Mucosa of rectum (tissue), 2 donors: ENCODE measurements at regions not wholly inside any gene's neighbourhood (a gene's known extent, or its start where the extent isn't known, plus 50 kb on each side); places are given as distances from the start of the nearest gene placed in this dataset.

Source experiments
- H3K27ac ChIP-seq, 2 donors: one replicate each; pipeline ENCODE4 v1.7.0; 2013; ENCODE audit warnings: inconsistent platforms in 2 of 2, low read depth in 2 of 2, low read length in 2 of 2
- H3K27me3 ChIP-seq, 2 donors: one replicate each; pipeline ENCODE4 v1.7.0; 2013; ENCODE audit warnings: low read length in 2 of 2; ENCODE audit not compliant: control insufficient read depth in 2 of 2, insufficient read depth in 2 of 2
- H3K36me3 ChIP-seq, 2 donors: one replicate each; pipeline ENCODE4 v1.7.0; 2013; ENCODE audit warnings: low read length in 2 of 2; ENCODE audit not compliant: control insufficient read depth in 2 of 2, insufficient read depth in 2 of 2
- H3K4me1 ChIP-seq, 2 donors: one replicate each; pipeline ENCODE4 v1.7.0; 2013; ENCODE audit warnings: low read length in 2 of 2, mild to moderate bottlenecking in 1 of 2; ENCODE audit not compliant: control insufficient read depth in 2 of 2, insufficient read depth in 2 of 2
- H3K4me3 ChIP-seq, 2 donors: one replicate each; pipeline ENCODE4 v1.7.0; 2013; ENCODE audit warnings: low read length in 2 of 2
- H3K9ac ChIP-seq, 2 donors: one replicate each; pipeline ENCODE4 v1.7.0; 2013; ENCODE audit warnings: low read length in 2 of 2, low read depth in 1 of 2, mild to moderate bottlenecking in 1 of 2
- H3K9me3 ChIP-seq, 2 donors: one replicate each; pipeline ENCODE4 v1.7.0; 2013; ENCODE audit warnings: low read length in 2 of 2; ENCODE audit not compliant: control insufficient read depth in 2 of 2
- donor health status: healthy.
- donor health status: Normal muscosa, but diverticular disease.

GRCh38 chr14:62364800-62365280, 602.6 kb downstream of the SNAPC1 start:
- Histone ChIP-seq H3K9me3 (peaks cover 3 to 4% of the 10 kb centered on the region in 2 donors), H3K27ac (no peak overlapping the region), H3K9ac (no peak overlapping the region), H3K36me3 (no peaks in the 10 kb centered on the region), H3K4me3 (no peak overlapping the region), H3K4me1 (no peaks in the 10 kb centered on the region), H3K27me3 (no peaks in the 10 kb centered on the region)

GRCh38 chr14:62369919-62370560, 607.8 kb downstream of the SNAPC1 start:
- Histone ChIP-seq H3K9me3 (no peaks in the 10 kb centered on the region), H3K4me3 (no peak overlapping the region), H3K27me3 (no peaks in the 10 kb centered on the region), H3K9ac (no peak overlapping the region), H3K27ac (no peak overlapping the region), H3K4me1 (no peaks in the 10 kb centered on the region), H3K36me3 (no peaks in the 10 kb centered on the region)

- Histone ChIP-seq H3K4me3 (no peak overlapping the region), H3K9ac (no peak overlapping the region), H3K9me3 (no peaks in the 10 kb centered on the region), H3K27me3 (no peaks in the 10 kb centered on the region), H3K27ac (no peak overlapping the region), H3K36me3 (no peaks in the 10 kb centered on the region), H3K4me1 (no peaks in the 10 kb centered on the region)
Observed at GRCh38 chr14:62373944-62374343, 611.7 kb downstream of the SNAPC1 start.

- Histone ChIP-seq H3K36me3 (no peaks in the 10 kb centered on the region), H3K27ac (no peak overlapping the region), H3K4me1 (no peaks in the 10 kb centered on the region), H3K9ac (no peak overlapping the region), H3K27me3 (no peaks in the 10 kb centered on the region), H3K4me3 (no peak overlapping the region), H3K9me3 (no peaks in the 10 kb centered on the region)
Observed at GRCh38 chr14:62378057-62378456, 615.8 kb downstream of the SNAPC1 start.

GRCh38 chr14:62381311-62382070, 619.3 kb downstream of the SNAPC1 start:
- no peaks in the 10 kb centered on the region for H3K9me3 ChIP-seq
- no peak overlapping the region for H3K4me3 ChIP-seq
- no peak overlapping the region for H3K9ac ChIP-seq
- no peaks in the 10 kb centered on the region for H3K36me3 ChIP-seq
- H3K27me3 ChIP-seq, result no peaks in the 10 kb centered on the region
- H3K4me1 ChIP-seq, result no peaks in the 10 kb centered on the region
- H3K27ac ChIP-seq, result no peak overlapping the region

- Histone ChIP-seq H3K9me3 (no peaks in the 10 kb centered on the region), H3K4me3 (no peak overlapping the region), H3K4me1 (no peaks in the 10 kb centered on the region), H3K9ac (no peak overlapping the region), H3K27ac (no peak overlapping the region), H3K36me3 (no peaks in the 10 kb centered on the region), H3K27me3 (no peaks in the 10 kb centered on the region)
Observed at GRCh38 chr14:62409169-62409568, 636.1 kb downstream of the KCNH5 start.

GRCh38 chr14:62409626-62410300, 635.5 kb downstream of the KCNH5 start:
- Histone ChIP-seq H3K4me1 (no peaks in the 10 kb centered on the region), H3K9me3 (no peaks in the 10 kb centered on the region), H3K36me3 (no peaks in the 10 kb centered on the region), H3K4me3 (no peak overlapping the region), H3K27me3 (no peaks in the 10 kb centered on the region), H3K9ac (no peak overlapping the region), H3K27ac (no peak overlapping the region)

GRCh38 chr14:62420847-62421246, 624.4 kb downstream of the KCNH5 start:
- H3K27me3 ChIP-seq, result no peaks in the 10 kb centered on the region
- H3K36me3 ChIP-seq, result no peaks in the 10 kb centered on the region
- H3K4me3 ChIP-seq, result no peak overlapping the region
- no peaks in the 10 kb centered on the region for H3K4me1 ChIP-seq
- no peak overlapping the region for H3K9ac ChIP-seq
- peaks cover 0 to 5% of the 10 kb centered on the region in 2 donors for H3K9me3 ChIP-seq
- no peak overlapping the region for H3K27ac ChIP-seq

- no peaks in the 10 kb centered on the region for H3K36me3 ChIP-seq
- no peaks in the 10 kb centered on the region for H3K27me3 ChIP-seq
- H3K27ac ChIP-seq, result no peak overlapping the region
- no peak overlapping the region for H3K9ac ChIP-seq
- no peaks in the 10 kb centered on the region for H3K4me1 ChIP-seq
- no peak overlapping the region for H3K4me3 ChIP-seq
- peaks cover 4 to 5% of the 10 kb centered on the region in 2 donors for H3K9me3 ChIP-seq
Observed at GRCh38 chr14:62428429-62429203, 616.6 kb downstream of the KCNH5 start.
